ENCODE measurements at regions not wholly inside any gene's neighbourhood (a gene's known extent, or its start where the extent isn't known, plus 50 kb on each side); places are given as distances from the start of the nearest gene placed in this dataset.

DNA sequence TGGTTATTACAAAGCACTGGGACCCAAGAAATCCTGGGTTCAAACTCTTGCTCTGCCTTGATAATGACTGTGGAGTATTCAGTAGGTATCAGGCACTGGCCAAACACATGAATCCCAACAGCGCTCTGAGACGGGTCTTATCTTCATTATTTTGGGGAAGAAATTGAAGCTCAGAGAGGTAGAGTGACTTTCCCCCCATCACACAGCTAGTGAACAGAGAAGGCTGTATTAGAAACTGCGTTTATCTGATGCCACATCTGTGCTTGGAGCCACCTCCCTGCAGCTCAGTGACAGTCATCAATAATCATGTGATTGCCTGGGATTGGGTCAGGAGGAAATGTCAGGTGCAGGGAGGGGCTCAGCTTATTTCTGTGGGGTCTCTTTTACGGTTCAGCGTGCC, 225.4 kb upstream of the LHX5 start:
- TF ChIP-seq EZH2 (optimal IDR thresholded peaks at IDR 0.05; ENCODE audit: low read depth, low read length) = no peak
- TF ChIP-seq CTCF (IDR thresholded peaks at IDR 0.05; ENCODE audit: low read length) = no peak
- TF ChIP-seq EZH2phosphoT487 (IDR thresholded peaks at IDR 0.05; ENCODE audit: low read length) = no peak
